Globus pallidus (tissue), 1 donor: ENCODE measurements at regions not wholly inside any gene's neighbourhood (a gene's known extent, or its start where the extent isn't known, plus 50 kb on each side); places are given as distances from the start of the nearest gene placed in this dataset.
"Not testable (repeated sequence)": the region's sequence is repeated elsewhere in the genome, so short reads cannot be mapped to it uniquely, and the experiment has no call there.

Source experiments
- DNase-seq: peaks from one replicate; pipeline ENCODE4 v3.0.0-alpha.2; 2015; ENCODE audit warnings: low spot score

DNA sequence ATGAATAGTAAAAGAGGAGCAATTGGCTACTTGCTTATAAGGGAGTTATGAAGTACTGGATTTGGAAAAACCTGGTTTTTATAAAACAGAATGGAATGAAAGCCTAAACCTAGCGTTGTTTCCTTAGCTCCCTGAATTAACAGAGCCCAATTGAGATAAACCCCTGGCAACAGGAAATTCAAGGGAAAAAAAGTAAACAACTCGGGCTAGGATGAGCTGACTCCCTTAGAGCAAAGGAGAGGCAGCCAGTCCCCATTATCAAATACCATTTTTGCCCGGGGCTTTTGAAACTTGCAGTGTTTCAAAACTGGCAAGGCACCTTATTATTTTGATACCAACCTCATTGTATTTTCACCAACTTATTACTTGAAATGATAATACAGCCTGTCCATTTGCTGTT lies 587.5 kb downstream of the CD109 start:
- no peak for DNase-seq

DNA sequence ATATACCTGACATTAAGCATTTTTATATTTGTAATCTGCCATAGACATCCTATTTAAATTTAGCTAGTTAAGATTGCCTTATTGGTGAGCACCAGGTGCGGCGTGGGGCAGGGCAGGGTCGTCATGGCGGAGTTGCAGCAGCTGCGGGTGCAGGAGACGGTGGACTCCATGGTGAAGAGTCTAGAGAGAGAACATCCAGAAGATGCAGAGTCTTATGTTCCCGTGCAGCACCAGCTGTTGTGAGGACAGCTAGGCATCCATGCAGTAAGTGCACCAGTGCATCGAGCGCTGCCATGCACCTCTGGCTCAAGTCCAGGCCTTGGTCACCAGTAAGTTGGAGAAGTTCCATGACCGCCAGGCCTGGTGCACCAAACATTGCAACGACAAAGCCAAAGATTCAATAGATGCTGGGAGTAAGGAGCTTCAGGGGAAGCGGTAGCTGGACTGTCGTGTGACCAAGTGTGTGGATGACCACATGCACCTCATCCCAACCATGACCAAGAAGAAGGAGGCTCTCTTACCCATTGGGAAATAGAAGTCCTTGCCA lies 586.2 kb downstream of the CD109 start:
- no peak for DNase-seq

DNA sequence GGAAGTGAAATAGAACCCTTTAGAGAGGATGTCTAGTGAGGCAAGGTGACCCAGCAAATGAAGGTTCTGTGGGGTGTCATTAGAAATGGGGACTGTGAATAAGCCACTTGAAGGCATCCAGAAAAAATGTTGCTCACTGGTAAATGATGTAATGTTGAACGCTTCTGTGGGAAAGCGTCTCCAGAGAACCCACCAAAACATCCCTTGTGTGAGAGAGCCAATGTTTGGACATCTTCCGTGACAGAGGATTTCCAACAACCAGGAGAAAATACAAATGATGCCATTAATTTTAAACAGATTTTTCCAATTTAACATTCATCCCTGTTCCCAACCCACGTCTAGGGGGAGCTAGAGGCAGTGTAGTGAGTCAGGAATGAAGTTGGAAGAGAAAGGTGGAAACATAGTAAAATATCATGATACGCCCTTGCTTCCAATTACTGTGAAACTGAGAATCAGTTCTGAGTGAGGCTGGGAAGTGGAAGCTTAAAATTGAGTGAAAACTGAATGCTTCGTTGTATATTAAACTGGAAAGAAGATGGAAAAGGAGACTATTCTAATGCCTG lies 584.2 kb downstream of the CD109 start:
- no peak for DNase-seq

DNA sequence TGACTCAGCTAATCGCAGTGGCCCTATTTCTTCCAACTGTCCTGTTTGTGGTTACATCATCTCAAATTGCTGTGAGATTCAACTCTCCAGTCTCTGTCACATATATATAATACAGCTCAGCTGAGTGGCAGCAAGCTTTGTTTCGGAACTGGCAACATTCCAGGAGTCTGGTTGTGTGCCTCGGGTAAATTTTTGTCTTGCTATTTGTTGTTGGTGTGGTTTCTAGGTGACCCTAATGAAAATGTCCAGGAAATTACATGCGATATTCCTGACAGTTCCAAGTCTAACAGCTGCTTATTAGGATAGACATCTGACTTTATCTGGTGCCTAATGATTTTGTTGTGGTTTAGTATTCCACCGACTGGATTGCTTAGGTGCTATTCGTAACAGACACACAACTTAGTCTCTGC lies 581.8 kb downstream of the CD109 start:
- no peak for DNase-seq

DNA sequence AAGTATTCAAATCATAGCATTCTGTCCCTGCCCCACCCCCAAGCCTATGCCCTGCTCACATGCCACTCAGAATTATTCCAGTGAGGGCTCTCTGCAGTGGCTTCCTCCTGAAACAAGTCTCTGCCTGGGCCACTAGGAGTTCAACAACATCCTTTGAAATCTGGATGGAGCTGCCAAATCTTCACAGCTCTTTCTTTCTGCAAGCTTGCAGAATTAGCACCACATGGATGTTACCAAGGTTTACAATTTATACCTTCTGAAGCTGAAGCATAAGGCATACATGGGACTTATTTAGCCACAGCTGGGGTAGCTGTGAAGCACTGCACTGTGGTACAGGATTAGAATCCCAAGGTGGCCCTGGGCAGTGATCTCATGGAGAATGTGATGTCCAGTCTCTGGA lies 577.5 kb downstream of the CD109 start:
- DNase-seq: no peak

DNA sequence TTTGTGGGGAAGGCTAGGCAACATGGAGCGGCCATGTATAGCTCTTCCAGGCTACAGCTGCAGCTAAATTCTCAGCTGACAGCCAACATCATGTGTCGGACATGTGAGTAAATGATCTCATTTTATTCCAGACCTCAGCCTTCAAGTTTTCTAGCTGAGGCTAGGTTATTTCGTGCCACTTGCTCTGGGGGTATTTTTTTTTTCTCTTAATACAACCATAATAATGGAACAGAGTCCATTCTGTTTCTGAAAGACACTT lies 573.5 kb downstream of the CD109 start:
- DNase-seq: no peak

DNA sequence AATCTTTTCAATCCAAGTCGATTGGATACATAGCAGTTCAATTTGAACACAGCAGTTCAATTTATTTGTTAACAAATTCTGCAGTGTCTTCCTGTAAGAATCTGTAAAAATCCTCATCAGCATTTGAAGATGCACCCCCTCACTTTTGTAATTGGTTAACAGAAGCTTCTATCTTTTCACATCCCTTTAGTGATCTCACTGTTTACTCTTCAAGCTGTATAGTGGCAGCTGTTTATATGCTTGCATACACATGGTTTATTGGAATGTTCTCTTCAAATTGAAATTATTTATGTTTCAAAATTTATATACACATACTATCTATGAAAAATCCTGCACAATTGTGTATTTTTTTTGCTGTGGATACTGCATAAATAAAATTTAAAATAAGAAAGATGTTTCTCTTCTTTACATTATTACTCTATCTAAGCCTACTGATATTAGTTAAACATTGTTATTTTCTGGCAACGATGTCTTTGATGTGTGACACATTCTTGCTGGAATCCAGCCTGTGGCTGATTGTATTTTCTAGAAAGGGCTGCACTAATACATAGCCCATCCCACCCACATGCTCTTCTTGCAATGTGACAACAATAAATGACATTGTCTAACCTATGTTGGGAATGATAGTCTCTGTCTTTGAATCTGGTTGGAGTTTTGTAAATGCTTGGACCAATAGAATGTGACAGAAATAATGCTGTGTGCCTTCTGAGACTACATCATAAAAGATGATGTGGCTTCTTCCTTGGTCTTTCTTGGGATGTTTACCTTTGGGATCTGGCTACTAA lies 573.0 kb downstream of the CD109 start:
- DNase-seq: no peak

DNA sequence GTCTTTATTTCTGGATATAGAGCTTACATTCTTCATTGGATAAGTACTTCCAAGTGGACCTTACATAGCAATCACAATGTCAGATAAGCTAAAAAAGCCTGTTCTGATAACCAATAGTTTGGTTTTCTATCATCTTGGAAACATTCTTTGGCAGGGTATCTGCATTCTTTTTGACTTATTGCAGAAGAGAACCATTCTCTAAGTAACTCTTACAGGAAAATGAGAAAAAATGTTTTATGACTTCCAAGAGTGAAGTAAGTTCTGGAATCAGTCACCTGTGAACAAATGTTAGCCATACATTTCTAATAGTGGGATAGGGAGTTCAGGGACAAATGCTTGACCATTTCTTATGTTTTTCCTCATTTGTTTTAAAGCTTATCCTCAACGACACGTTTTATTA lies 564.0 kb downstream of the CD109 start:
- DNase-seq: no peak

DNA sequence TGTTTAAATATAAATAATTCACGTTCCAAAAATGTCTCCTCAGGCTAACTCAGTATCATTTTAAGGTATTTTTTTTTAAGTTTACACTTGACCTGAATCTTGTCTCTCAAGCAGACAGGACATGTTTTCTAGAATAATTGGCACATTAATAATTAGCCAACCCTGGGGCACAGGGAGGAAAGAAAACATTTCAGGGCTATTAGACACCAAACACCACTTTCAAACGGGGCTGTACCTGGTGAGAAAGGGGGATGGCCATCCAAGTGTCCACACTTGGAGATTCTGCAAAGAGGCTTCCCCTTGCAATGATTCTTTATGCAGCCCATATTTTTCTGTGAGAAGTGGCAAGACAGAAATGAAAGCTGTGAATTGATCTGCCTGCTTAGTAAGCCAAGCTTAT lies 560.8 kb downstream of the CD109 start:
- DNase-seq: no peak

DNA sequence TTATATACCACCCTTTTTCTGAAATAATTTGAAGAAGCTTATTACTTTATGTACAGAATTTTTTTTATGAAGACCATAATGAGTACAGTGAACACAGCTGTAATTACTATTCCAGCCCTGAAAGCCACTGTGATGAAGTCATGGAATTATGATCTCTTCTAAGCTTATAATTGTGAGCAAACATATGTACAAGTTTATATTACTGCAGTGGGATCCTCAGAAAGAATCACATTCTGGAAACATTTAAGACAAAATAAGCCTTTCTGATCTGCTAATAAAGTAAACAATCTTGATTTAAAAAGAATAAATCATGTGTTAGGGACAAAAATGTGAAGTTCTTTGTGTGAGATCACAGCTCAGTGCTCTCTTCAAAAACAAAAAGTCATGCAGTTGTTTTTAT lies 560.4 kb downstream of the CD109 start:
- no peak for DNase-seq

DNA sequence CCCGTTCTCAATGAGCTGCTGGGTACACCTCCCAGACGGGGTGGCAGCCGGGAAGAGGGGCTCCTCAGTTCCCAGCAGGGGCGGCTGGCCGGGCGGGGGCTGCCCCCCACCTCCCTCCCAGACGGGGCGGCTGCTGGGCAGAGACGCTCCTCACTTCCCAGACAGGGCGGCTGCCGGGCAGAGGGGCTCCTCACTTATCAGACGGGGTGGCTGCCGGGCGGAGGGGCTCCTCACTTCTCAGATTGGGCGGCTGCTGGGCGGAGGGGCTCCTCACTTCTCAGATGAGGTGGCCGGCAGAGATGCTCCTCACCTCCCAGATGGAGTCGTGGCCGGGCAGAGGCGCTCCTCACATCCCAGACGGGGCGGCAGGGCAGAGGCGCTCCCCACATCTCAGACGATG lies 559.0 kb downstream of the CD109 start:
- not testable (repeated sequence) for DNase-seq

DNA sequence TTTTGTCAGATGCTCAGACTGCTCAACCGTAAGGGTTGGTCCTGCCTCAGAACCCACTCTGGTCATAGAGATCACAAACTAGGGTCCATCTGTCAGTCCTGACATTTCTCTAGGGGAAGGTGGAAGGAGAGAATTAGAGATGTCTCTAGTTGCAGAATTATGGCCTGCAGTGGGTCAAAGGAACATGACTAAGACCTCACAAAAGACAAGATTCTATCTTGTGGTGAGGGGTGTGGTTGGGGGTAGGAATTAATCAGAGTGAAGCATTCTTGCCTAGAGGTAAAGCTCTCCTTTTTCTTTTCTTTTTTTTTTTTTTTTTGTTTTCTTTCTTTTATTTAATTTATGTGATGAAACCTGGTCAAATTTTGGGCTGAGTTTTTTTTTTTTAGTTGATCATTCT lies 558.1 kb downstream of the CD109 start:
- DNase-seq: not testable (repeated sequence)

DNA sequence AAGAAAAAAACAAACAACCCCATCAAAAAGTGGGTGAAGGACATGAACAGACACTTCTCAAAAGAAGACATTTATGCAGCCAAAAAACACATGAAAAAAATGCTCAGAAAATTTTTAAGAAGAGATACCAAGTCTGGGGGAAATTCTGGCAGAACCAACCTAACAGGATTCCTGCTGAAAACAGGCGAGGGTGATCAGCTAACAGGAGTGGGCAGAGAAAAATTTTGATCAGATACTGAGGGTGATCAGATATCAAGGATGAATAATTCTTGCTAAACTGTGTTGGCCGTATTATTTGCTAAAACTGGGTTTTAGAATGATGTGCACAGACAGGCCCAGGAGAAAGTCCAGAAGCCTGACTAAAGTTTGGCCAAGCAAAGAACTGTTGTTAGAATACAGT lies 557.3 kb downstream of the CD109 start:
- DNase-seq: no peak

DNA sequence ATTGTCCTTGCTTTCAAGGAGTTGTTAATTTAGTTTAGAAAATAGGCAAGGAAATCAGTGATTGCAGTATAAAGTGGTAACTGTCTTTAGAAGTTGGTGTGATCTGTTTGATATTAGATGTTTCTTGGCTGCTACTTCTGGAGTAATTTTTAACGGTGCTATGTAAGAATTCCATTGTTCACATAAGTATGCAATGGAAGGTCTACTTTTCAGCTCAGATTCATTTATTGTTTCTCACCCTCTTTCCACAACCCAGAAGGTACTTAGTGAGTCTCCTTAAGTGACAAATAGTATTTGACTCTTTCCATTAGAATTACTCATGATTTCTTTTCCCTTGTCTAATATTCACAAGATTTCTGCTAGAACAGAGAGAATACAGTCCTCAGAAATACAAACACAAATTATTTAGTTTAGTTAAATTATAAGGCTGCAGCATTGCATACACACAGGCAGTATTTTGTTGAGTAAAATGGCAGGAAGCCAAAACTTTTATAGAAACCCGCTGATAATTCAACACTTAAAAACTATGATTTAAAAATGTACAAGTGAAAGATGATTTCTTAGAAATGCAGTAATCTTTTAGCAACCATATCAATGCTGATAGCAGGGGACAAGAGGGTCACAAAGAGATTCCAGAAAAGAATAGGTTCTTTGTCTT lies 554.3 kb downstream of the CD109 start:
- DNase-seq: no peak

DNA sequence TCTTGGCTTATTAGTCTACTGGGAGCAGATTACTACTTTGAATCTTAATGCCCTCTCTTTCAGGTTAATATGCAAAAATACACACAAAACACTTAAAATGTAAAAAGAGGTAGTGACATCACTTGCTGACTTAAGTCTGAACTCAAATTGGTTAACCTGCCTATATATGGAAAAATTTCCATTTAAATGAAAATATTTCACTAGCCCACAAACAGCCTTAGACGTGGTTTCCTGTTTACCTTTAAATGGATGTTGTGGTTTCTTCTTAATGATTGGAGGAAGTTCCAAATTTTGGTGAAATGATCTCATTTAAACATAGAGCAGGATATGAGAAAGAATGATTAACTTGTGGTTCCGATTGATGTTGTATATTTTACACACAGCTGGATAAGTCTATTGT lies 553.7 kb downstream of the CD109 start:
- no peak for DNase-seq

DNA sequence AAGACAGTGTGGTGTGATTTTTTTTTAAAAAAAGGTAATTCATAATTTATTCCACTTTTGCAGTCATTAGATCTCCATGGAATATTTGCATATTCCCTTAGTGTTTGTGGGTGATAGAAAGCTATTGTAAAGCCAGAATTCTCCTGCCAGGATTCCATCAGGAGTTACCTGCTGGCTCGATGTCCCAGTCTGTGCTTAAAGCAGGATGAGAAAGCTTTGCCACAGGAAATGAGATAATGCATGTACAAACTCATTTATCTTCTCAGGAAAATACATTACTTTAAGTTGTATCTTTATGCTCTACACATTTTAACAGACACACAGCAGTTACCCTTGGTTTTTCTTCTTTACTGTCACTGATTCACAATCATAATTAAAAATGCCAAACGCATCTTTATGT lies 553.0 kb downstream of the CD109 start:
- DNase-seq: no peak

DNA sequence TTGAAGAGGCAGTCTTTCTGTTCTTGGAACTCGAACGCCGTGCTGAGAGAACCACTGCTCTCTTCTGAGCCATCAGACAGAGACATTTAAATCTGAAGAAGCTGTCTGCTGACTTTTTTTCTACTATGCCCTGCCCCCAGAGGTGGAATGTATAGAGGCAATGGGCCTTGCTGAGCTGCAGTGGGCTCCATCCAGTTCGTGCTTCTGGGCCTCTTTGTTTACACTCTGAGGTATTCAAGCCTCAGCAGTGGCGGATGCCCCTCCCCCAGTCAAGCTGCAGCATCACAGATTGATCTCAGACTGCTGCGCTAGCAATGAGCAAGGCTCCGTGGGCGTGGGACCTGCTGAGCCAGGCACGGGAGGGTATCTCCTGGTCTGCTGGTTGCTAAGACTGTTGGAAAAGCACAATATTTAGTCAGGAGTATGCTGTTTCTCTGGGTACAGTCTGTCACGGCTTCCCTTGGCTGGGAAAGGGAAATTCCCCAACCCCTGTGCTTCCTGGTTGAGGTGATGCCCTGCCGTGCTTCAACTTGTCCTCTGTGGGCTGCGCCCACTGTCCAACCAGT lies 526.8 kb downstream of the CD109 start:
- DNase-seq: no peak

DNA sequence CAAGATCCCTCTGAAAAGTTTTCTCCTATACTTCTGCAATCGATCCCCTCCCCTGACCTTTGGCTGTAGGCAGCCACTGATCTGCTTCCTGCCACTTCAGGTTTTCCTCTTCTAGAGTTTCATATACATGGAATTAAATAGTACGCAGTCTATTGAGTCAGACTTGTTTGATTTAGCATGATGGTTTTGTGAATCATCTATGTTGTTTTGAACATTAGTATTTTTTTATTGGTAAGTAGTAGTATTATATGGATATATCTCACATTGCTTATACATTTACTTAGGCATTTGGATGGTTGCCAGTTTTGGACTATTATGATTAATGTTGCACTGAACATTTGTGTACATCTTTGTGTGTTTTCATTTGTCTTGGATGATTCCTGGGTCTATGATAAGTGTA lies 518.0 kb downstream of the CD109 start:
- DNase-seq: no peak

DNA sequence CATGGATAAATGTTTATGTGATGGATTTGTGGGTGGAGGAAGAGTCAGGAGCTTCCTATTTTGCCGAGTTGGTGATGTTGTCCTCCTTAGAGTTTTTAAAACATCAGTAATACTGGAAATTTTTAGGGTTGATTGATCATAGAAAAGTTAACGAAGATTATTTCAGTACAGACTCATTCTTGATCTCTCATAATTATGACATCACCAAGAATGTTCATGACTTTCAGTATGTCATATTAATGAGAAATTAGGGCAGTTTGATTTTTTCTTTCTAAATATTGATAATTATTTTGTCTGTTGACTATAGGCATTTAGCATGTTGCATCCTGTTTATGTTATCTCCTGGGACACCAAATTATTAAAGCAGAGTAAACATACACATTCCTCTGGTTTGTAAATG lies 512.2 kb downstream of the CD109 start:
- DNase-seq: no peak

DNA sequence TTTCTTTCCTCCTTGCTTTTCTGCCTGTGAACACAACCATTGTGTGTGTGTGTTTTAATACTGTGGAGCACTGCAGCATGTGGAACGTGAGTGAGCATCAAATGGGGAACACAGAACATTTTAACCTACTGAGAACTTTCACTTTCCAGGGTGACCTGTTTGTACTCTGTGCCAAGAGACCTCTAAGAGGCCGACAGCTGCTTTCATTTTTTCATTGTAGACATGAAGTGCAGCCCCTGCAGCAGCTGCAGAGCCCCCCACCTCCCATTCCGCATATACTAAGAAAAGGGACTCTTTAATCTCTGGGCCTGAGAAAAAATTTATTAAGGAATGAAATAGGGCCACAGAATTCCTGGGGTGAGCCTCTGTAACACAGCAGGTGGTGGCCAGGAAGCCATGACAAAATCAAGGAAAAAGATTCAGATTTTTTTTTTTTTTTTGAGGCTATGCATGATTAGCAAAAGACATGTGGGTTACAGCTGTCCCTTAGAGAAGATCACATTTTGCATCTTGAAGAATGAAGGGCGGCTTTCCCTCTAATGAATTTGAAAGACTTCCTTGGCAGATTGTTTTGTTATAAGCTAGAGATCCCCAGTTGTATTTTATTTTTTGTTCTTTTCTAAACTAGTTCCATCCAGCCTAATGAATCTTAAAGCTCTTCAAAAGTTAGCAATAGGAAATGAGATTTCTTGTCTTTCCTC lies 503.4 kb downstream of the CD109 start:
- DNase-seq: no peak

DNA sequence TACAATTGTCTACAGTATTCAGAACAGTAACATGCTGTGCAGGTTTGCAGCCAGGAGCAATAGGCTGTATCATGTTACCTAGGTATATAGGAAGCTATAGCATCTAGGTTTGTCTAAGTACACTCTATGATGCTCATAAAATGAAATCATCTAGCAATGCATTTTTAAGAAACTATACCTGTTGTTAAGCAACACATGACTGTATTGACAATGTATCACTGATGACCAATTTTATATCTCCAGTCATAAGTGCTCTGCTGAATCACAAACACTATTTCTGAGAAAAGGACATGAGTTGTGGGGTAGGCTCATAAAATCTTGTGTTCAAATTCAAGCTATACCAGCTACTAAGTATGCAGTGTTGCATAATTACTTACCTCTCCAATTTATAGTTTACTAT lies 501.3 kb downstream of the CD109 start:
- no peak for DNase-seq

DNA sequence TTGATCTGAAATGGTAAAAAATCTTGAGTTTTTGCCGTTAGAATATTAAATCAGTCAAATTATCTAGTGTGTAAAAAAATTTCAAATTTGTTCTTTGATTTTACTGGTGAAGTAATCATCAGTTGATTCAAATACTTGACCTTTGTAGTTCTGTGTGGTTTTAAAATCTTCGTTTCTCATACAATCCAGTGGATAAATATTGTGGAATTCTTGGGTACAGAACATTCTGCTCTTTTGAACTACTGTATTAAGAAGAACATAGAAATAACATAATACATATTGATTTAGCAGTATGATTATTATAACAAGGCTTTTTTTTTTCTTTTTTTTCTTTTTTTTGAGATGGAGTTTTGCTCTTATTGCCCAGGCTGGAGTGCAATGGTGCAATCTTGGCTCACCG lies 491.8 kb downstream of the CD109 start:
- no peak for DNase-seq

DNA sequence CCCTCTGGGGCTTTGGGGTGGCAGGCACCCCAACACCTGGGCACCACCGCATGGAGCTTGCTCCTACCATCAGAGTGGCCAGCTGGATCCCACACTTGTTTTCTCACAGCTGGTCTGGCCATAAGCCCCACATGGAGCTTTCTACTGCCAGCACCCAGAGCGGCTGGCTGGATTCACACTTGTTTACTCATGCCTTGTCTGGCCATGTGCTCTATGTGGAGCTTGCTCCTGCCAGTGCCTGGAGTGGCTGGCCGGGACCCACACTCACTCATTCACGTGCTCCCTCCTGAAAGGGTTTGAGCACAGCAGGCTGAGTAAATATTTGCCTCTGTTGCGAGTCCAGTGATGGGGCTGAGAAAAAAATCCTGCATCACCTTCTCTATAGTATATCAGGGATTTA lies 487.0 kb downstream of the CD109 start:
- DNase-seq: no peak
